Neural progenitor cell (in vitro differentiated cells): ENCODE measurements at regions not wholly inside any gene's neighbourhood (a gene's known extent, or its start where the extent isn't known, plus 50 kb on each side); places are given as distances from the start of the nearest gene placed in this dataset.
A peak's percentile ranks its signal among the peaks of the same experiment; 100 is the strongest.

ENCODE experiments used
- DNase-seq: peaks from one replicate; pipeline ENCODE4 v3.0.0-alpha.2; 2016; ENCODE audit warnings: low spot score
- H2AFZ ChIP-seq: fragments of 200-600 bp; sonication (generic); replicated peaks from 2 replicates; pipeline ENCODE4 v1.6.1; 2016; ENCODE audit warnings: antibody characterized with exemption
- H3F3A ChIP-seq: fragments of 200-600 bp; sonication (generic); 2 replicates; pipeline ENCODE4 v1.6.1; 2016; ENCODE audit warnings: antibody characterized with exemption, low read depth
- H3K27ac ChIP-seq: fragments of 200-600 bp; sonication (generic); 2 replicates; pipeline ENCODE4 v1.5.1; 2016; ENCODE audit warnings: mild to moderate bottlenecking
- H3K27me3 ChIP-seq: fragments of 200-600 bp; sonication (generic); 2 replicates; pipeline ENCODE4 v1.6.1; 2016; ENCODE audit warnings: mild to moderate bottlenecking, moderate library complexity
- H3K36me3 ChIP-seq: fragments of 200-600 bp; sonication (generic); 2 replicates; pipeline ENCODE4 v1.5.1; 2016
- H3K4me1 ChIP-seq: fragments of 200-600 bp; sonication (generic); 2 replicates; pipeline ENCODE4 v1.6.1; 2016; ENCODE audit warnings: mixed run types
- H3K4me2 ChIP-seq: fragments of 200-600 bp; sonication (generic); 2 replicates; pipeline ENCODE4 v1.6.1; 2016
- H3K4me3 ChIP-seq: fragments of 200-600 bp; sonication (generic); 2 replicates; pipeline ENCODE4 v1.5.1; 2016
- H3K79me2 ChIP-seq: fragments of 200-600 bp; sonication (generic); 2 replicates; pipeline ENCODE4 v1.6.1; 2016; ENCODE audit warnings: low read depth
- H3K9ac ChIP-seq: fragments of 200-600 bp; sonication (generic); 2 replicates; pipeline ENCODE4 v1.6.1; 2016
- H3K9me3 ChIP-seq: fragments of 200-600 bp; sonication (generic); 2 replicates; pipeline ENCODE4 v1.5.1; 2016; ENCODE audit warnings: low read depth
- H4K20me1 ChIP-seq: fragments of 200-600 bp; sonication (generic); 2 replicates; pipeline ENCODE4 v1.6.1; 2016; ENCODE audit warnings: low read depth
- H3K27ac Mint-ChIP-seq: 3 replicates; pipeline ENCODE4 v1.8.0; 2021; ENCODE audit warnings: mixed read lengths
- H3K27me3 Mint-ChIP-seq: 2 replicates; pipeline ENCODE4 v1.8.0; 2022; ENCODE audit warnings: low read depth, mild to moderate bottlenecking, inconsistent platforms, moderate library complexity, mixed read lengths; ENCODE audit not compliant: insufficient read depth
- H3K36me3 Mint-ChIP-seq: 3 replicates; pipeline ENCODE4 v1.8.0; 2021; ENCODE audit warnings: mixed read lengths
- H3K4me1 Mint-ChIP-seq: 3 replicates; pipeline ENCODE4 v1.8.0; 2021; ENCODE audit warnings: mixed read lengths
- H3K4me3 Mint-ChIP-seq: 3 replicates; pipeline ENCODE4 v1.8.0; 2021; ENCODE audit warnings: mild to moderate bottlenecking, moderate library complexity, mixed read lengths
- H3K9me3 Mint-ChIP-seq: 3 replicates; pipeline ENCODE4 v1.8.0; 2020; ENCODE audit warnings: mixed read lengths
- EZH2 ChIP-seq: fragments of 200-600 bp; sonication (generic); IDR thresholded peaks from 2 replicates; pipeline ENCODE4 v1.6.1; 2017; ENCODE audit warnings: antibody characterized with exemption, mild to moderate bottlenecking, moderate library complexity
- EZH2phosphoT487 ChIP-seq: fragments of 200-600 bp; sonication (generic); IDR thresholded peaks from 2 replicates; pipeline ENCODE4 v1.6.1; 2017; ENCODE audit warnings: antibody characterized with exemption
- TF ChIP-seq, protein P1 (sequence below): fragments of 200-600 bp; sonication (generic); IDR thresholded peaks from 2 replicates; pipeline ENCODE4 v1.5.1; 2017; ENCODE audit warnings: antibody characterized with exemption, mild to moderate bottlenecking

DNA sequence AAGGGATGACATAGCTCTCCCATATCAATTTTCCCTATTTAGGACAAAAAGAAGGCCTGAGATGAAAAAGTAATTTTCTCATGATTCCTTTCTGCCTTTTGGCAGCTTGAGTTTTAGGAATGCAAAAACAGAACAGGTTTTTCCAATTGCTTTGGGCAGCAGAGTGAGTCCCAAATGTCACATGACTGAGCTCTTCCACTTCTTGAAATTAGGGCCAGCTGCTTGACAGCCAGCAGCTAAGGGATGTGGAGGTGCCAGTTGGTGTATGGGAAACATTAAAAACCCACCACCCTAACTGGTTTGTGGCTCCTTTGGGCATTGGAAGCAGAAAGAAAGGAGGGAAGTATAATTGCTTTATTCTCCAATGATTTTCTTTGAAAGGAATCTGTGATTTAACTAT lies 133.8 kb upstream of the FAM20A start:
- DNase-seq = no peak
- H2AFZ ChIP-seq = no peak overlapping the region
- no peak overlapping the region for H3K4me3 Mint-ChIP-seq
- no peak overlapping the region for H3K9ac ChIP-seq
- H3K9me3 ChIP-seq = no peaks in the 10 kb centered on the region
- H3K4me1 Mint-ChIP-seq = peaks cover 3% of the 10 kb centered on the region
- no peak overlapping the region for H3K4me3 ChIP-seq
- no peak overlapping the region for H3K27ac Mint-ChIP-seq
- no peaks in the 10 kb centered on the region for H3K36me3 Mint-ChIP-seq
- H4K20me1 ChIP-seq = no peaks in the 10 kb centered on the region
- no peak for TF ChIP-seq EZH2phosphoT487
- TF ChIP-seq EZH2 = no peak
- TF ChIP-seq, protein P1, sequence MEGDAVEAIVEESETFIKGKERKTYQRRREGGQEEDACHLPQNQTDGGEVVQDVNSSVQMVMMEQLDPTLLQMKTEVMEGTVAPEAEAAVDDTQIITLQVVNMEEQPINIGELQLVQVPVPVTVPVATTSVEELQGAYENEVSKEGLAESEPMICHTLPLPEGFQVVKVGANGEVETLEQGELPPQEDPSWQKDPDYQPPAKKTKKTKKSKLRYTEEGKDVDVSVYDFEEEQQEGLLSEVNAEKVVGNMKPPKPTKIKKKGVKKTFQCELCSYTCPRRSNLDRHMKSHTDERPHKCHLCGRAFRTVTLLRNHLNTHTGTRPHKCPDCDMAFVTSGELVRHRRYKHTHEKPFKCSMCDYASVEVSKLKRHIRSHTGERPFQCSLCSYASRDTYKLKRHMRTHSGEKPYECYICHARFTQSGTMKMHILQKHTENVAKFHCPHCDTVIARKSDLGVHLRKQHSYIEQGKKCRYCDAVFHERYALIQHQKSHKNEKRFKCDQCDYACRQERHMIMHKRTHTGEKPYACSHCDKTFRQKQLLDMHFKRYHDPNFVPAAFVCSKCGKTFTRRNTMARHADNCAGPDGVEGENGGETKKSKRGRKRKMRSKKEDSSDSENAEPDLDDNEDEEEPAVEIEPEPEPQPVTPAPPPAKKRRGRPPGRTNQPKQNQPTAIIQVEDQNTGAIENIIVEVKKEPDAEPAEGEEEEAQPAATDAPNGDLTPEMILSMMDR = no peak
- no peaks in the 10 kb centered on the region for H3K36me3 ChIP-seq
- H3K79me2 ChIP-seq = no peaks in the 10 kb centered on the region
- peaks cover 5% of the 10 kb centered on the region for H3K9me3 Mint-ChIP-seq
- peaks cover 4% of the 10 kb centered on the region for H3K4me1 ChIP-seq
- H3K27me3 Mint-ChIP-seq = peaks cover 6% of the 10 kb centered on the region
- no peak overlapping the region for H3K4me2 ChIP-seq
- H3K27ac ChIP-seq = no peak overlapping the region
- no peaks in the 10 kb centered on the region for H3K27me3 ChIP-seq
- H3F3A ChIP-seq = peaks cover 6% of the 10 kb centered on the region

DNA sequence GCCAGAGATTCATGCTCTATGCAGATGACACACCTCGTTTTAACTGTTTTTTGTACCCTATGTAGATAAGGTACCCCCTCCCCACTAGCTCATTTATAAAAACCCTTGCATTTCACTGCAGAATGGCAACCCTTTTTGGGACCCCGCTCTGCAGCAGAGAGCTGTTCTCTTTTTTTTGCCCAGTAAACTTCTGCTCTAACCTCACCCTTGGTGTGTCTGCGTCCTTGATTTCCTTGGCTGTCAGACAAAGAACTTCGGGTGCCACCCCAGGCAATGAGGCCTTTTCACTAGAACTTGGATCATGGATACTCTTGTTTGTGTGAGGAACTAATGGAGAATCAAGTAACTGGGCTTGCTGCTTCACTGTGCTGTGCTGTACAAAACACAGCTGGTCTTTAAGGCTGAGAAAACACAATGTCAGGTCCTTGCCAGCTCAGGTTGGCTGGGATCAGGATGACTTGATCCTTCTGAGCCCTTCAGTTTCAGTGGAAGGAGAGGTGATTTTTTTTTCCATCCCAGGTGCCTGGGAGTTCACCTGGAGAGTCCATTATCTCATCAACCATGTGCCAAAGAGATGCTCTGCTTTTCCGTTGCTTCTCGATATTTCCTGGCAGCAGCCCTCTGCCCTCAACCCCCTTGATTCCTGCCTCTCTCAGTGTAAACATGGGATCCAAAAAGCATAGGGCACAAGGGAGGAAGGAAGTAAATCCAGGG lies 133.2 kb upstream of the FAM20A start:
- H3K4me1 Mint-ChIP-seq = peaks cover 3% of the 10 kb centered on the region
- no peak for DNase-seq
- no peak overlapping the region for H2AFZ ChIP-seq

DNA sequence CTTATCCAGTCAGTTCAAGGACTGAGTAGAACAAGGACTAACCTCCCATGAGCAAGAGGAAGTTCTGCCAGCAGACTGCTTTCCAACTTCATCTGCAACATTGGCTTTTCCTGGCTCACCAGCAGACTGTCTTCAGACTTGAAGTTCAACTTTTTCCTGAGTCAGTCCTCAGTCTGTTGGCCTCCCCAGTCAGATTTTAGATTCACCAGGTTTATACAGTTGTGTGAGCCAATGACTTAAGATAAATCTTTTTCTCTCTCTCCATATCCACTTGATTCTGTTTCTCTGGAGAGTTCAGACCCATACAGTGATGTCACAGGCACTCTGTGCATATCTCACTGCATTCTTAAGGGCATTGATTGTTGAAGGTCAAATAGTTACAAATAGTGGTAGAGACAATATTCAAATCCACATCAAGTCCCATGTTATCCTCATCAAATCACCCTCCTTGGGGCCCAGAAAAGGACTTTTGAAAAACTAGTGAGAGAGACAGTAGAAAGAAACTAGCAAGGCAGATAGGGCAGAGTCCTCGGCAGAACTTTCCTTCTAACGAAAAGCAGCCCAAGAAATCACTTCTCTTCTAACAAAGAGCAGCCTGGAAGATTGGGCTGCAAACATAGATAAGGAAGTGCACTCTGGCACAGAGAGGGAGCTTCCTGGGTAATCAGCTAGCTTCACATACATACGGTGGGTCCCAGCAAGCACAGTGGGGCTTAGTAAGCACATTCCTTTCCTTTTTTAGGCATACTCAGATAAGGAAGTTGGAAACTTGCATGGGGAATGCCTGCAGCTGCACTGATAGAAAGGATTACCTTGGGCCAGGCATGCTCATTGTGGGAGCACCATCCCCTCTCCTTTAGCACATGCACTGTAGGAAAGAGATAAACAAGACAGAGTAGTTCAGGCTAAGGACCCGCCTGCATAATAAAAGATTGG lies 132.3 kb upstream of the FAM20A start:
- Histone ChIP-seq H3K4me2 (peak overlapping the region; percentile 26), H3K79me2 (no peaks in the 10 kb centered on the region), H4K20me1 (no peaks in the 10 kb centered on the region), H3K4me3 (no peak overlapping the region), H3K9me3 (no peaks in the 10 kb centered on the region), H3F3A (peaks cover 6% of the 10 kb centered on the region), H3K4me1 (peaks cover 4% of the 10 kb centered on the region), H3K27ac (no peak overlapping the region), H3K9ac (no peak overlapping the region), H2AFZ (peak overlapping the region; percentile 74), H3K36me3 (no peaks in the 10 kb centered on the region), H3K27me3 (no peaks in the 10 kb centered on the region)
- H3K27me3 Mint-ChIP-seq = peaks cover 6% of the 10 kb centered on the region
- no peak overlapping the region for H3K4me3 Mint-ChIP-seq
- peak overlapping the region; percentile 38 for H3K27ac Mint-ChIP-seq
- no peak for TF ChIP-seq EZH2phosphoT487
- no peak for TF ChIP-seq EZH2
- TF ChIP-seq, protein P1 = no peak
- DNase-seq = peak; percentile 35
- no peaks in the 10 kb centered on the region for H3K36me3 Mint-ChIP-seq
- H3K9me3 Mint-ChIP-seq = peaks cover 10% of the 10 kb centered on the region
- peaks cover 3% of the 10 kb centered on the region for H3K4me1 Mint-ChIP-seq

More for the DNA sequence above, 133.2 kb upstream of the FAM20A start:
- peaks cover 6% of the 10 kb centered on the region for H3K27me3 Mint-ChIP-seq
- peaks cover 5% of the 10 kb centered on the region for H3K9me3 Mint-ChIP-seq
- no peaks in the 10 kb centered on the region for H3K9me3 ChIP-seq
- H3K36me3 Mint-ChIP-seq = no peaks in the 10 kb centered on the region
- H4K20me1 ChIP-seq = no peaks in the 10 kb centered on the region
- no peaks in the 10 kb centered on the region for H3K36me3 ChIP-seq
- H3K4me2 ChIP-seq = no peak overlapping the region
- no peak overlapping the region for H3K27ac ChIP-seq
- TF ChIP-seq EZH2 = no peak
- no peak for TF ChIP-seq EZH2phosphoT487
- TF ChIP-seq, protein P1 = no peak
- H3K27me3 ChIP-seq = no peaks in the 10 kb centered on the region
- no peak overlapping the region for H3K4me3 ChIP-seq
- H3K9ac ChIP-seq = no peak overlapping the region
- no peaks in the 10 kb centered on the region for H3K79me2 ChIP-seq
- peaks cover 6% of the 10 kb centered on the region for H3F3A ChIP-seq
- H3K27ac Mint-ChIP-seq = no peak overlapping the region
- no peak overlapping the region for H3K4me3 Mint-ChIP-seq
- H3K4me1 ChIP-seq = peaks cover 4% of the 10 kb centered on the region
